Skeletal muscle tissue (tissue), 3 donors: ENCODE measurements at regions not wholly inside any gene's neighbourhood (a gene's known extent, or its start where the extent isn't known, plus 50 kb on each side); places are given as distances from the start of the nearest gene placed in this dataset.

ENCODE experiments used
- H3K27ac ChIP-seq: one replicate; pipeline ENCODE4 v1.7.0; 2013; ENCODE audit warnings: mild to moderate bottlenecking, low read depth, low read length, inconsistent platforms
- H3K27me3 ChIP-seq, 3 donors: one replicate each; pipeline ENCODE4 v1.7.0; 2013; ENCODE audit warnings: low read length in 3 of 3; ENCODE audit not compliant: control insufficient read depth in 3 of 3, insufficient read depth in 3 of 3
- H3K36me3 ChIP-seq, 3 donors: one replicate each; pipeline ENCODE4 v1.7.0; 2013; ENCODE audit warnings: low read length in 3 of 3; ENCODE audit not compliant: control insufficient read depth in 3 of 3, insufficient read depth in 3 of 3
- H3K4me1 ChIP-seq, 3 donors: one replicate each; pipeline ENCODE4 v1.7.0; 2013; ENCODE audit warnings: low read length in 3 of 3, mild to moderate bottlenecking in 3 of 3; ENCODE audit not compliant: control insufficient read depth in 3 of 3, insufficient read depth in 3 of 3
- H3K4me3 ChIP-seq, 3 donors: one replicate each; pipeline ENCODE4 v1.7.0; 2013; ENCODE audit warnings: low read length in 3 of 3
- H3K9ac ChIP-seq, 3 donors: one replicate each; pipeline ENCODE4 v1.7.0; 2013; ENCODE audit warnings: low read length in 3 of 3, mild to moderate bottlenecking in 3 of 3, moderate library complexity in 2 of 3, low read depth in 1 of 3
- H3K9me3 ChIP-seq, 3 donors: one replicate each; pipeline ENCODE4 v1.7.0; 2013; ENCODE audit warnings: low read length in 3 of 3; ENCODE audit not compliant: control insufficient read depth in 3 of 3
- donor health status: Osteomylitis.

DNA sequence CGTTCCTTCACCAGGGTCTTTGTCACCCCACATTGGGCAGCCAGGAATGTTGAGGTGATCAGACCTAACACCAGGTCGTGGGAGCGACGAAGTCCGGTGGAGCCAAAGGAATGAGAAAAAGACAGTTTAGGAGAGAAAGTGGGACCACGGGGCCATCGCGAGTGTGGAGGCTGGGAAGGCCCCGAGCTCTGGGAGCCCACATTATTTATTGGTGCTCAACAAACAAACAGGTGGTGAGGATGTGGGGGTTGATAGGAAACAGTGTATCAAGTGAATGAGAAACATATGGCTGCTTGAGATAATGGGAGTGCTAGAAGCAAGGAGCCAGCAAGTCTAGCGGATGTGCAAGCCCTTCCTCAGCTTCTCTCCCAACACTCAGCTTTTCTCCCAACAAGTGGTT, 287.1 kb upstream of the SGK1 start:
- Histone ChIP-seq H3K27ac (no peak overlapping the region), H3K27me3 (no peaks in the 10 kb centered on the region), H3K9ac (no peak overlapping the region), H3K4me1 (no peaks in the 10 kb centered on the region), H3K4me3 (no peak overlapping the region), H3K9me3 (peaks cover 0 to 3% (median 2%) of the 10 kb centered on the region in 3 donors), H3K36me3 (no peaks in the 10 kb centered on the region)

DNA sequence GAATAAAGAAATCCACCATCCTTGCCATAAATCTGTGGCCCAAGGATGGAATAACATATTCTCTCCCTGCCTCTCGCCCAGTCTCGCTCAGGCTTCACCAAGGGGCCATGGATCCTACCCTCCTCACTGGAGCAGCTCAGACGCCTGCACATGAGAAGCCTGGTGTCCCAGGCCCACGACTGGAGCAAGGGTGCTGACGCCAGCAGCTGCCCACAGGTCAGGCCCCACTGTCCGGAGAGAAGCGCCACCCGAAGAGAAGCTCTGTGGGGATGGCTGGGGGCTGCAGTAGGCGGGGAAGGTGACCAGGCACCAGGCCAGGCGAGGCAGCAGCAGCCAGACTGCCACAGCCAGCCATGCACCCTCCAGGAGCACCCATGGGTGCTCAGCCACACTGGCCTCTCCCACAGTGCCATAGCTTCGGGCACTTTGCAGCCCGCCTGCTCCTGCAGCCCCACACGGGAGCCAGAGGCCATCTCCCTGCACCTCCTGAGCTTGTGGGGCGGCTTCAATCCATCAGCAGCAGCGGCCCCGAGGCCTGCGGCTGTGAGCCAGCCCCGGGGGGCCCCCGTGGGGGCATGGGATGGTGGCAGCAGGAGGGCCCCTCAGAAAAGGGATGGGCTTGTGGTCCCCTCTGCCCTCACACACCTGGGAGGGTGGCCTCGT, 286.2 kb upstream of the SGK1 start:
- no peaks in the 10 kb centered on the region for H3K4me1 ChIP-seq
- H3K27ac ChIP-seq: no peak overlapping the region
- H3K9me3 ChIP-seq: peaks cover 0 to 3% (median 2%) of the 10 kb centered on the region in 3 donors
- no peak overlapping the region for H3K9ac ChIP-seq
- no peak overlapping the region for H3K4me3 ChIP-seq
- no peaks in the 10 kb centered on the region for H3K36me3 ChIP-seq
- H3K27me3 ChIP-seq: no peaks in the 10 kb centered on the region

DNA sequence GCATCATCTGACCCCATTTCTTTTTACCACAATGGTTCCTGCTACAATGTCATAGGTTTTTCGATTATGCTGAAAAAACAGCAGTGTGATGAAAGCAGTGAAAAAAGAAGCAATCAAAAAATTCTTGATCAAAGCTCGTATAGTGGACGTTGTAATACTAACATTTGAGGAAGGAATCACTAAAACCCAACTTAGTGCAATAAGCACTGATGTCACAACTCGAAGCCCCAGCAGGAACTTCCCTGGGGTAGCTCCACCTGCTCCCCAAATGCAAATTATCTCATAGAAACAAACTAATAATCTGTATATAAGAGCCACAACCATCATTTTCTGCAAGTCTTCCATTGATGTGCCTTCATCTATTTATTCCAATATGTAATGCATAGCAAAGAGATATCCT, 285.6 kb upstream of the SGK1 start:
- Histone ChIP-seq H3K9me3 (peaks cover 0 to 3% (median 2%) of the 10 kb centered on the region in 3 donors), H3K4me1 (no peaks in the 10 kb centered on the region), H3K27me3 (no peaks in the 10 kb centered on the region), H3K27ac (no peak overlapping the region), H3K4me3 (no peak overlapping the region), H3K36me3 (no peaks in the 10 kb centered on the region), H3K9ac (no peak overlapping the region)

DNA sequence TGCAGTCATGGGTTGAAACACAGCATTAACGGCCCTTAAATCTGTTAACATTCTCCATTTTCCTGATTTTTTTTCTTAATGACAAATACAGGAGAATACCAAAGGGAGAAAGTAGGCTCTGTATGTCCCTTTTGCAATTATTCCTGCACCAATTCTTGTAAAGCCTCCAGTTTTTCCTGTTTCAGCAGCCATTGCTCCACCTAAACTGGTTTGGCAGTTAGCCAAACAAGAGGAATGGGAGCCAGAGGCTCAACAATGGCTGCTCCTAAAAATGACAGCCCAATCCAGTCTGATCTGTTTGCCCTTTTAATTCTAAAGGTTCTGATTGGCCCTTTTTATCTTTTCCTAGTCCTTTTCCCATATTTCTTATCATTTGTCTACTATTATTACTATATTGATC, 284.2 kb upstream of the SGK1 start:
- Histone ChIP-seq H3K36me3 (no peaks in the 10 kb centered on the region), H3K9me3 (peaks cover 0 to 3% (median 2%) of the 10 kb centered on the region in 3 donors), H3K4me1 (no peaks in the 10 kb centered on the region)

DNA sequence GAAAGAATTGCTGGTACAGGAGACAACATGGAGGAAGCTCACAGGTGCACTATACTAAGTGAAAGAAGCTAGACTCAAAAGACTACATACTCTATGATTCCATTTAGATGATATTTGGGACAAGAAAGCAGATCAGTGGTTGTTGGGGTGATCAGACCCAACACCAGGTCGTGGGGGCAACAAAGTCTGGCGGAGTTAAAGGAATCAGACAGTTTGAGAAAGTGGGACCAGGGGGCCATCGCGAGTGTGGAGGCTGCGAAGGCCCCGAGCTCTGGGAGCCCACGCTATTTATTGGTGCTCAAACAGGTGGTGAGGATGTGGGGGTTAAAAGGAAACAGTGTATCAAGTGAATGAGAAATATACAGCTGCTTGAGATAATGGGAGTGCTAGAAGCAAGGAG, 282.8 kb upstream of the SGK1 start:
- Histone ChIP-seq H3K36me3 (no peaks in the 10 kb centered on the region), H3K27me3 (no peaks in the 10 kb centered on the region), H3K27ac (no peak overlapping the region), H3K4me1 (peaks cover 2 to 6% (median 3%) of the 10 kb centered on the region in 3 donors), H3K9me3 (peaks cover 0 to 3% (median 2%) of the 10 kb centered on the region in 3 donors), H3K4me3 (no peak overlapping the region), H3K9ac (no peak overlapping the region)

More for the DNA sequence above, 284.2 kb upstream of the SGK1 start:
- Histone ChIP-seq H3K9ac (no peak overlapping the region), H3K4me3 (no peak overlapping the region), H3K27ac (no peak overlapping the region), H3K27me3 (no peaks in the 10 kb centered on the region)

DNA sequence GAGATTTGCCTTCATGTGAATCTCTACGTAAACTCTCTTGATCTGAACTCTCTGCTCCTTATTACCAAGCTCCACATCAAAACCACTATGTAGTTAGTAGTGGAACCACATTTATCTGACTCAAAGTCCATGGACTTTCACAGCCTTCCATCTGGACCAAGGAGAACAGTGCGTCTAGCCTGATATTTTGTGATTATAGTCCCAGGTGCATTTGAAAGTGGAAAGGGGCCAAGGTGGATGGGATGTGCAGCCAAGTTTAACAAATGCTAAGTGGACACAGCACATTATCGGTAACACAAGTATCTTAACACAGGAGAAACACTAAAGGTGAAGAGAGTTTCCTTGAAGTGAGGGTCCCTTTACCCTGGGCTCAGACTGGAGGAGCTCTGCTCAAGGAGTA, 281.2 kb upstream of the SGK1 start:
- peaks cover 2 to 6% (median 3%) of the 10 kb centered on the region in 3 donors for H3K4me1 ChIP-seq

DNA sequence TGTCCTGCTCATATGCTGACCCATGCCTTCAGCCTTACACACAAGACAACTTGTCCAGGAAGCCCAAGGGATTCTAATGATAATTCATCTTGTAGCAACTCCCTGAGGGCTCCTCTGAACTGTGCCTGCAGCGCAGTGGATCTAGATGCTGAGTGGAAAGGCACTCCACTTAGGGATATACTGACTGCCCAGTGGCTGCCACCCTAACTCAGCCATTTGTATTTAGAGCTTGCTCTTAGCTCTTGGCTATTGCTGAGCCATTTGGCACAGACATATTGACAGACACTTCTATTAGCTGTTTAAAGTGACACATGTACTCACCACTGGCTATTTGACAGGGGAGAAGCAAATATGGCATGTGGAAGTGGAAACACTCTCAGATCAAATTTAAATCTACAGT, 278.3 kb upstream of the SGK1 start:
- H3K9me3 ChIP-seq: peaks cover 0 to 3% (median 0%) of the 10 kb centered on the region in 3 donors
- no peak overlapping the region for H3K27ac ChIP-seq
- H3K9ac ChIP-seq: no peak overlapping the region
- H3K4me3 ChIP-seq: no peak overlapping the region
- no peaks in the 10 kb centered on the region for H3K27me3 ChIP-seq
- H3K4me1 ChIP-seq: peaks cover 2 to 16% (median 3%) of the 10 kb centered on the region in 3 donors
- no peaks in the 10 kb centered on the region for H3K36me3 ChIP-seq

More for the DNA sequence above, 281.2 kb upstream of the SGK1 start:
- H3K9ac ChIP-seq: no peak overlapping the region
- H3K27me3 ChIP-seq: no peaks in the 10 kb centered on the region
- no peaks in the 10 kb centered on the region for H3K36me3 ChIP-seq
- no peak overlapping the region for H3K4me3 ChIP-seq
- peaks cover 0 to 3% (median 2%) of the 10 kb centered on the region in 3 donors for H3K9me3 ChIP-seq
- no peak overlapping the region for H3K27ac ChIP-seq

DNA sequence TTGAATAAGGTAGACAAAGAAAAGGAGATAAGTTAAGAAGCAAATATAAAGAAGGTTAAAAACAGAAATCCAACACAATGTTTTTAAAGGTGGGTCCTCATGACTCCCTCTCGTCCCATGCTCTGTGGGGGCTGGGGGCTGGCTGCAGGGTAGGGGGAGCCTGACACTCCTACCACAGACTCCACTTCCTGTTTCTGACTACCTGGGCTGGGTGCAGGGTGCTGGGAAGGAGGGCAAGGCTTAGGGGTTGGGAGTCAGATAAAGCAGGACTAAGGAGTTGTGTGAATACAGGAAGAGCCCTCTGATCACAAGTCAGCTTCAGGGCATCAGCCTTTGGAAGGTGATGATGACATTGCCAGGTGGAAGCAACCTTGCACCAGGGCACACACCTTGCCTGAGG, 277.0 kb upstream of the SGK1 start:
- Histone ChIP-seq H3K27me3 (no peaks in the 10 kb centered on the region), H3K4me1 (peaks cover 2 to 16% (median 3%) of the 10 kb centered on the region in 3 donors), H3K9me3 (no peaks in the 10 kb centered on the region), H3K27ac (no peak overlapping the region), H3K36me3 (no peaks in the 10 kb centered on the region), H3K9ac (no peak overlapping the region), H3K4me3 (no peak overlapping the region)

DNA sequence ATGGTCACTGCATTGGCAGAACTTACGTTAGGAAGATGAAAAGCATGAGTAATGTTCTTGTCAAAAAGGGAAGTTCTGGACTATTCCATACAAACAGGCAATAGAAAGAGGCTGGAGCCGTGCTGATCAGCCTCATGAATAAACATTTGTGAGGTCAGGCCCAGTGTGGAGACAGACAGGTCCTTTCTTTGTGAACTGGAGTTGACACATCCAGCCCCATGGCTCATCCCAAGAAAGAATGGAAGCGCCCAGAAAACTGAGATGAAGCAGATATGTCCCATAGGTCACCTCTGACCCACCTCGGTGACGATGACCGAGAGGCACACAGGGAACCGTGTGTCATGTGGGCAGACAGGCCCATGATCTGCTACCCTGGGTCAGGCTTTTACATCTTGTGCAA, 276.0 kb upstream of the SGK1 start:
- H3K4me1 ChIP-seq: peaks cover 2 to 16% (median 3%) of the 10 kb centered on the region in 3 donors
- no peaks in the 10 kb centered on the region for H3K9me3 ChIP-seq
- no peaks in the 10 kb centered on the region for H3K27me3 ChIP-seq
- H3K9ac ChIP-seq: no peak overlapping the region
- no peak overlapping the region for H3K4me3 ChIP-seq
- H3K27ac ChIP-seq: no peak overlapping the region
- no peaks in the 10 kb centered on the region for H3K36me3 ChIP-seq

DNA sequence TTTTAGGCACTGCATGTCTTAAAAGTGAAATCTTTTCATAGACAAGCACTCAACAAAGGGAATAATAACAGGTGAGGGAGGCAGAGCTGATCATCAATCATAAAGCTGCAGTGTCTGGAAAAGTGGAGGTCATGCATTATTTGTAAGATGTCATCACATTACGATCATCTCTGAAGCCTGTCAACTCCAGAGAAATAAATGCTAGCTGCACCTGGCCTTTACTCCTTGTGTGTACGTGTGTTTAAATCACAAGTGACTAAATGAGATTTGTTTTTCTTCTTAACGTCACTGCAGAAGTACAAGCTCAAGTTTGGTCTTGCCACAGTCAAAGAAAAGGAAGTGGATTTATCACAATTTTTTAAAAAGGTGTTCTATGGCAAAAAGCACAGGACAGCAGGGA, 275.5 kb upstream of the SGK1 start:
- Histone ChIP-seq H3K36me3 (no peaks in the 10 kb centered on the region), H3K27ac (peak overlapping the region; percentile 7), H3K4me3 (no peak overlapping the region), H3K9me3 (no peaks in the 10 kb centered on the region), H3K9ac (no peak overlapping the region), H3K4me1 (peaks cover 2 to 16% (median 3%) of the 10 kb centered on the region in 3 donors), H3K27me3 (no peaks in the 10 kb centered on the region)
